RWPE2 (cell line): ENCODE measurements at regions not wholly inside any gene's neighbourhood (a gene's known extent, or its start where the extent isn't known, plus 50 kb on each side); places are given as distances from the start of the nearest gene placed in this dataset.

ENCODE experiments used
- ATAC-seq: fragments of 200-7000 bp; cut with Tn5 transposase; 3 replicates; pipeline ENCODE4 v1.9.1; 2021; ENCODE audit warnings: low read depth
- DNase-seq: peaks from one replicate; pipeline ENCODE4 v3.0.0-alpha.2; 2020; ENCODE audit warnings: low spot score
- H3K27ac ChIP-seq: fragments of 450-650 bp; 2 replicates; pipeline ENCODE4 v1.5.1; 2017; ENCODE audit warnings: mild to moderate bottlenecking; ENCODE audit not compliant: poor library complexity, severe bottlenecking
- H3K27me3 ChIP-seq: fragments of 250-450 bp; sonication (Bioruptor Pico); 2 replicates; pipeline ENCODE4 v1.5.1; 2021; ENCODE audit warnings: mild to moderate bottlenecking, moderate library complexity; ENCODE audit not compliant: insufficient read depth, poor library complexity, severe bottlenecking
- H3K36me3 ChIP-seq: fragments of 250-450 bp; sonication (Bioruptor Pico); 2 replicates; pipeline ENCODE4 v1.5.1; 2020; ENCODE audit warnings: low read depth, mild to moderate bottlenecking, moderate library complexity
- H3K4me1 ChIP-seq: fragments of 250-450 bp; sonication (Bioruptor Pico); 2 replicates; pipeline ENCODE4 v1.5.1; 2021; ENCODE audit warnings: mild to moderate bottlenecking, moderate library complexity; ENCODE audit not compliant: insufficient read depth, poor library complexity, severe bottlenecking
- H3K4me3 ChIP-seq: fragments of 250-450 bp; sonication (Bioruptor Pico); 2 replicates; pipeline ENCODE4 v1.5.1; 2021; ENCODE audit warnings: mild to moderate bottlenecking, moderate library complexity; ENCODE audit not compliant: severe bottlenecking
- H3K9me3 ChIP-seq: fragments of 250-450 bp; sonication (Bioruptor Pico); 2 replicates; pipeline ENCODE4 v1.5.1; 2021; ENCODE audit warnings: mild to moderate bottlenecking, moderate library complexity; ENCODE audit not compliant: severe bottlenecking
- CTCF ChIP-seq: fragments of 450-650 bp; IDR thresholded peaks from one replicate; pipeline ENCODE4 v1.5.1; 2017; ENCODE audit warnings: mild to moderate bottlenecking, moderate library complexity; ENCODE audit not compliant: poor library complexity, severe bottlenecking

GRCh38 chr3:176798680-176799079 lies 398.6 kb downstream of the TBL1XR1 start:
- H3K4me3 ChIP-seq = no peak overlapping the region
- ATAC-seq (no peak), DNase-seq (no peak)
- no peak overlapping the region for H3K27ac ChIP-seq
- TF ChIP-seq CTCF = no peak
- H3K36me3 ChIP-seq = no peaks in the 10 kb centered on the region
- H3K9me3 ChIP-seq = no peaks in the 10 kb centered on the region
- no peaks in the 10 kb centered on the region for H3K27me3 ChIP-seq
- no peaks in the 10 kb centered on the region for H3K4me1 ChIP-seq

GRCh38 chr3:176796371-176796770 lies 400.9 kb downstream of the TBL1XR1 start:
- TF ChIP-seq CTCF = no peak
- no peak overlapping the region for H3K4me3 ChIP-seq
- DNase-seq (no peak), ATAC-seq (no peak)
- no peaks in the 10 kb centered on the region for H3K36me3 ChIP-seq
- no peaks in the 10 kb centered on the region for H3K9me3 ChIP-seq
- no peaks in the 10 kb centered on the region for H3K4me1 ChIP-seq
- no peak overlapping the region for H3K27ac ChIP-seq
- H3K27me3 ChIP-seq = no peaks in the 10 kb centered on the region

GRCh38 chr3:176795891-176796290 lies 401.4 kb downstream of the TBL1XR1 start:
- no peak overlapping the region for H3K27ac ChIP-seq
- H3K4me3 ChIP-seq = no peak overlapping the region
- no peak for TF ChIP-seq CTCF
- ATAC-seq = no peak
- H3K4me1 ChIP-seq = no peaks in the 10 kb centered on the region
- DNase-seq = no peak
- no peaks in the 10 kb centered on the region for H3K27me3 ChIP-seq
- no peaks in the 10 kb centered on the region for H3K36me3 ChIP-seq
- H3K9me3 ChIP-seq = no peaks in the 10 kb centered on the region

GRCh38 chr3:176794406-176794805 lies 402.9 kb downstream of the TBL1XR1 start:
- DNase-seq (no peak), ATAC-seq (no peak)
- no peak overlapping the region for H3K4me3 ChIP-seq
- no peaks in the 10 kb centered on the region for H3K9me3 ChIP-seq
- H3K4me1 ChIP-seq = peaks cover 2% of the 10 kb centered on the region
- no peaks in the 10 kb centered on the region for H3K27me3 ChIP-seq
- no peak for TF ChIP-seq CTCF
- no peak overlapping the region for H3K27ac ChIP-seq
- H3K36me3 ChIP-seq = no peaks in the 10 kb centered on the region

GRCh38 chr3:176789947-176790346 lies 407.3 kb downstream of the TBL1XR1 start:
- ATAC-seq = no peak
- Histone ChIP-seq H3K4me1 (peaks cover 3% of the 10 kb centered on the region), H3K4me3 (no peak overlapping the region), H3K27ac (no peak overlapping the region), H3K36me3 (no peaks in the 10 kb centered on the region), H3K27me3 (no peaks in the 10 kb centered on the region), H3K9me3 (no peaks in the 10 kb centered on the region)
- DNase-seq = no peak
- no peak for TF ChIP-seq CTCF
